ENCODE measurements at regions not wholly inside any gene's neighbourhood (a gene's known extent, or its start where the extent isn't known, plus 50 kb on each side); places are given as distances from the start of the nearest gene placed in this dataset.
A peak's percentile ranks its signal among the peaks of the same experiment; 100 is the strongest.

- no peak for DNase-seq
Observed at GRCh38 chr2:59490994-59491393, 1062.5 kb downstream of the BCL11A start.

GRCh38 chr2:59490192-59490591 lies 1063.3 kb downstream of the BCL11A start:
- no peak for DNase-seq

- no peak for DNase-seq
Observed at GRCh38 chr2:59484673-59485072, 1068.8 kb downstream of the BCL11A start.

GRCh38 chr2:59463426-59463825 lies 1090.0 kb downstream of the BCL11A start:
- no peak for DNase-seq

- no peak for DNase-seq
Observed at GRCh38 chr2:59462422-59463197, 1090.8 kb downstream of the BCL11A start.

GRCh38 chr2:59461127-59461526 lies 1092.3 kb downstream of the BCL11A start:
- no peak for DNase-seq

- no peak for DNase-seq
Observed at GRCh38 chr2:59458800-59459199, 1094.7 kb downstream of the BCL11A start.

GRCh38 chr2:59456285-59456684 lies 1097.2 kb downstream of the BCL11A start:
- DNase-seq: no peak

- no peak for DNase-seq
Observed at GRCh38 chr2:59449274-59449673, 1104.2 kb downstream of the BCL11A start.

- no peak for DNase-seq
Observed at GRCh38 chr2:59440491-59440890, 1113.0 kb downstream of the BCL11A start.

GRCh38 chr2:59435635-59436034 lies 1117.8 kb downstream of the BCL11A start:
- DNase-seq: no peak

GRCh38 chr2:59428940-59429339 lies 1124.5 kb downstream of the BCL11A start:
- DNase-seq: no peak

- DNase-seq: no peak
Observed at GRCh38 chr2:59427980-59428379, 1125.5 kb downstream of the BCL11A start.

GRCh38 chr2:59425247-59425646 lies 1128.2 kb downstream of the BCL11A start:
- no peak for DNase-seq

GRCh38 chr2:59413751-59414570 lies 1139.5 kb downstream of the BCL11A start:
- no peak for DNase-seq

GRCh38 chr2:59399126-59399525 lies 1154.3 kb downstream of the BCL11A start:
- no peak for DNase-seq

GRCh38 chr2:59398081-59398480 lies 1155.4 kb downstream of the BCL11A start:
- no peak for DNase-seq

GRCh38 chr2:59395119-59395518 lies 1154.0 kb upstream of the FANCL start:
- DNase-seq: no peak

- peak; percentile 2 for DNase-seq
Observed at GRCh38 chr2:59391896-59392295, 1150.8 kb upstream of the FANCL start.

- no peak for DNase-seq
Observed at GRCh38 chr2:59390581-59390980, 1149.5 kb upstream of the FANCL start.

- peak; percentile 59 for DNase-seq
Observed at GRCh38 chr2:59389240-59389639, 1148.1 kb upstream of the FANCL start.

GRCh38 chr2:59385971-59386370 lies 1144.8 kb upstream of the FANCL start:
- DNase-seq: no peak

- DNase-seq: no peak
Observed at GRCh38 chr2:59383473-59383872, 1142.3 kb upstream of the FANCL start.

- DNase-seq: no peak
Observed at GRCh38 chr2:59378127-59378526, 1137.0 kb upstream of the FANCL start.
